Stimulated activated CD4-positive, alpha-beta T cell treated with anti-CD3 and anti-CD28 coated beads, Interleukin-15, amount 100 ng/mL, for 24 hours (primary cell): ENCODE measurements at regions not wholly inside any gene's neighbourhood (a gene's known extent, or its start where the extent isn't known, plus 50 kb on each side); places are given as distances from the start of the nearest gene placed in this dataset.

Experiments
- DNase-seq: peaks from one replicate; pipeline ENCODE4 v3.0.0-alpha.2; 2020

DNA sequence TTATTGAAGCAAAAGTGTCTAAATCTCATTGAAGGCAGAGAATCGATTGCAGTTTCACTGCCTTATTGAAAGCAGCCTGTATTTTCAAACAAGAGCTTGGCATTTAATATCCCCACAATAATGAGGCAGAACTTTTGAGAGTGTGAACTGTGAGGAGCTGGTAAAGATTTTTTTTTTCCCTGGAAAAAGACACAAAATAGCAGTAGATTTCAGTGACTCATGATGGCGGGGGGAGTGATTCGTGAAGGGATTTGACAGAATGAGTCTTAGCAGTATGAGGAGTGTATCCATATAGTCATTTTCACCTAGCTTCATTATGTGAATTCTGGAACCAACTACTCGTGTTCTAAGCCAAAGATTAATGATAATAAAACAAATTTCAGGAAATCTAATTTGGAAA lies 242.9 kb downstream of the ARL6IP6 start:
- no peak for DNase-seq

GRCh38 chr2:152950126-152950525 lies 231.7 kb downstream of the ARL6IP6 start:
- no peak for DNase-seq

- no peak for DNase-seq
Observed at GRCh38 chr2:152944099-152944498, 225.7 kb downstream of the ARL6IP6 start.

- DNase-seq: no peak
Observed at GRCh38 chr2:152942940-152943440, 224.6 kb downstream of the ARL6IP6 start.

- DNase-seq: no peak
Observed at GRCh38 chr2:152930501-152930900, 212.1 kb downstream of the ARL6IP6 start.

GRCh38 chr2:152929628-152930027 lies 211.2 kb downstream of the ARL6IP6 start:
- no peak for DNase-seq

- peak; percentile 61 for DNase-seq
Observed at GRCh38 chr2:152925547-152926448, 207.4 kb downstream of the ARL6IP6 start.

- DNase-seq: peak; percentile 1
Observed at GRCh38 chr2:152924722-152925121, 206.3 kb downstream of the ARL6IP6 start.

GRCh38 chr2:152924219-152924618 lies 205.8 kb downstream of the ARL6IP6 start:
- DNase-seq: no peak

DNA sequence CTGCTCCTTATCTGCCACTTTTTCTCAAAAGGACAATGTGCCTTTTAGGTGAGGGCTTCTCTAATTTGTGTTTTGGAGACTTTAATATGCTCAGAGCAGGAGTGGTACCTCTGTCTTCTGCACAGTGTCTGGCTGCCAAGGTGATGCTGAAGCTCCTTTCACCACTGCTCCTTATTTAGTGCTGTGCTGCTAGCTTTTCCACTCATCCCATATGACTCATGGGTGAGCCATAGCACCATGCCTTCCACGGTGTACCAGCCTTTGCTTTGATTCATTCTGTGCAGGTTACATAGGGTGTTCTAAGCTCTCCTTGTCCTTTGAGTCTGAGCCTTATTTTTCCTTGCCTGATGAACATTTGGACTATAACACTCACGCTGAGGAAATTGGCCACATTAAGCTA lies 202.4 kb downstream of the ARL6IP6 start:
- no peak for DNase-seq

DNA sequence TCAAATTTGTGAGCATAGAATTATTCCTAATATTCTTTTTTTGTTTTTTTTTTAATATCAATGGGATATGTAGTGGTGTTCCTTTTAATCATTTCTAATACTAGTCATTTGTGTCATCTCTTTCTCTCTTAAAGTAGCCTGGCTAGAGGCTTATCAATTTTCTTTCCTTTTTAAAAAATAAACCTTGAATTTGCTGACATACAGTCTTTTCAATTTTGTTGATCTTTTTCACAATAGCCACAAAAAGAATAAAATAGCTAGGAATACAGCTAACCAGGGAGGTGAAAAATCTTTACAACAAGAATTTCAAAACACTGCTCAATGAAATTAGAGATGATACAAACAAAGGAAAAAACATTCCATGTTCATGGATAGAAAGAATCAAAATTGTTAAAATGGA lies 192.6 kb downstream of the ARL6IP6 start:
- no peak for DNase-seq

GRCh38 chr2:152907046-152907445 lies 188.6 kb downstream of the ARL6IP6 start:
- DNase-seq: no peak

GRCh38 chr2:152894051-152894450 lies 175.6 kb downstream of the ARL6IP6 start:
- no peak for DNase-seq

DNA sequence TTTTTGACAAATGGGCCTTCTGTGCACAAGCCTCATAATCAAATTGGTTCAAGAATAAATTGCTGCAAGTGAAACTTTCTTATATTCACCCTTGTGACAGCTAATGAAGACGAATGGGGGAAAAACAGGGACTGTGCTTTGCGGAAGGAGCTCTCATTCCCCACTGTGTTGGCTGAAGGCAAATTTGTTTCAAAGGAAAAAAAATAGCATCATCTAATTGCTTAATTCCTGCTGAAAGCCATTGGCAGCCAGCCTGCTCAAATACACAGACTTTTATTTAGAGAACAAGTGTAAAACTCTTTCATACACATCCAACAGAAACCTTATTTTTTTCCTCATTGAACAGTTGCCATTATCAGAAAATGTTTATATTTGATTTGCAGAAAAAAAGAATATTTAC lies 172.3 kb downstream of the ARL6IP6 start:
- DNase-seq: no peak

- no peak for DNase-seq
Observed at GRCh38 chr2:152883951-152884487, 165.6 kb downstream of the ARL6IP6 start.

DNA sequence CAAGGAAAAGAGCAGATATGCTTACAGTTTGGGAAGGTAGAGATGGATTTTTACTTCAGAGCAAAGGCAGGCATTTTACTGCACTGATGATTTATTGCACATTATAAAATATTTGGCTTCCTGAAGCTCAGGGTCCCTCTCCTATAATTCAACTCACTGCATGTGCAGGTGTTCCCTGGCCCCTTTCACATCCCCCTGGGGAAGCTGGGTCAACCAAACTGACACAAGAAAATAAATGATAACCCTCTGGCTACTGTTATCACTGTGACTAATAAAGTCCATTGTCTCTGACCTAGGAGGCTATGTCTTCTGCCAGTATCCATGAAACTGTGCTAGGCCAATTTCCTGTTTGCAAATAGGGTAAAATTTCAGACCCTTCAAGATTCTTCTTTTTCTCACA lies 163.1 kb downstream of the ARL6IP6 start:
- DNase-seq: no peak

DNA sequence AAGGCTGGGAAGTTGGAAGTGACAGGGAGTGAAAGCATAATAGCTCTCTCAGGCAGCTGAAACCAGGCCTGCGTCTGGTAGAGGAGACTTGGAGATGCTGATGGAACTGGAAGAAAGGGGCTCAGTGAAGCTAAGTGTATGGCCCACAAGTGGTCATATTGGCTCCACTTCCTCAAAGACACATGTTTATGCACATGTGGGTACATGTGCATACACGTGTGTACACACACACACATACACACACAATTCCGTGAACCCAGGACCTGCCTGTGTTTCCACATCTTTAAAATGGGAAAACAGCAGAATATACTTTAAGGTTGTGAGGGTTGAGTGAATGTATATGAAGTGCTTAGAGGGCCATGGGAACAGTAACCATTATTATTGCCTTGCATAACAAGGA lies 160.9 kb downstream of the ARL6IP6 start:
- no peak for DNase-seq

- no peak for DNase-seq
Observed at GRCh38 chr2:152875701-152876695, 157.6 kb downstream of the ARL6IP6 start.

DNA sequence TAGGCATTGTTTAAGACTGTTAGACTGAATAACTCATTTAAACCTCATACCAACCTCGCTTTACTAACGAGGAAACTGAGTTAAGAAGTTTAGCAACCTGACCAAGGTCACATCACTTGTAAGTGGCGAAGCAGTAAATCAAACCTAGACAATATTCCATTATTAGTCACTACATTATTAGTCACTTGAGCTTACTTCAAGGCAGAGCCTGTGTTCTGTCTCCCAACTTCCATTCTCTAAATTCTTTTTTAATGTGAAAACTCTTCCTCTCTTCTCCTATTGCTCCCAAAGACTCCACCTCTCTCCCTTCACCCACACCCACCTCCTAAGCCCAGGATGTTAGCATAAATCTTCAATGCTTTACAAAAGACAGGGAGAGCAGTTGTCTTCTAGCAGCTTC lies 156.5 kb downstream of the ARL6IP6 start:
- DNase-seq: no peak

- DNase-seq: no peak
Observed at GRCh38 chr2:152870239-152870638, 151.8 kb downstream of the ARL6IP6 start.

DNA sequence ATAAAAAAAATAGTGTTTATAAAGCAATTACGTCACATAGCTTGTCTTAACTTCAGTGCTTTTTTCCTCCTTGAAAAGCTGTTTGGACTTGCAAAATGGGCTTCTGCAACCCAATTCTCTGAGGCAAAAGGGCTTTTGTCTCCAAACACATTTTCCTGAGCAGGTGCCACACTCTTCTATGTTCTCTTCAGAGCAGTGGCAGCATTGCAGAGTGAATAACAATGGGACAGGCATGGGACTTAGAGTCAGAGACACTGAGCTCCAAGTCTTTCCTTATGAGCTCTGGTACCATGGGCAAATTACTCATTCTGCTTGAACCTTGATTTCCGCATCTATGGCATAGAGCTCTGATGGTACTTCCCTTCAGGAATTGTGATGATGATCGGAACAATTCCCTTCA lies 149.0 kb downstream of the ARL6IP6 start:
- DNase-seq: no peak

DNA sequence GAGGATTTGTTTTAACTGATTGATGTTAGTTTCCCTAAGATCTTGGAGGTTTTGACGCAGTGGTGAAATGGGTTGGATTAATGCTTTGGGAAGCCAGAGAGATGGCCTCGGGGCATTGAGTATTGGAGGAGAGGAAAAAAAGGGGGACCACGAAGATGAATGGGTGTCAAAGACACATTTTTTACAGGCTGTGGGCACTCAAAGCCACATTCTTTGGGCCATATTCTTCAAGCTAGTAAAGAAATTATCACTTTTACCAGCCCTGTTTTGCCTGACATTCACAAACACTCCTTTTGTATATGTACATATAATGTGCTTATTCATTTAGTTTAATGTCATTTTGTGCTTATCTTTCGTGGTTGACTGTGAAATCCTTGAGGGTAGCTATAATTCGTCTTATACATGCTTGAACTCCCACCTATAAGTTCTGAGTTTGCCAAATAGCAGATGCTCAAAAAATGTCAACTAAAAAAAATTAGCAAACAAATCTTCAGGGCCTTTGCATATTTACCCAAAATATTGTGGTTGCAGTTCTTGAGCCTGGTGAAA lies 146.3 kb downstream of the ARL6IP6 start:
- no peak for DNase-seq

GRCh38 chr2:152863826-152864225 lies 145.4 kb downstream of the ARL6IP6 start:
- DNase-seq: no peak
